Kidney (tissue), 13 donors: ENCODE measurements at regions not wholly inside any gene's neighbourhood (a gene's known extent, or its start where the extent isn't known, plus 50 kb on each side); places are given as distances from the start of the nearest gene placed in this dataset.

ENCODE experiments used
- DNase-seq, 5 donors: peaks; one replicate each; pipeline ENCODE4 v3.0.0-alpha.2; 2013 to 2020
- FAIRE-seq: peaks from 2 replicates; lab custom pipeline; 2012; peaks lifted over from hg19 to GRCh38; lab: Jason Lieb, UNC
- H3K27ac ChIP-seq, 2 donors: one replicate each; pipeline ENCODE4 v1.7.0; 2013; ENCODE audit warnings: low read depth in 2 of 2, low read length in 2 of 2, inconsistent platforms in 1 of 2
- H3K27me3 ChIP-seq: one replicate; pipeline ENCODE4 v1.7.1; 2013; ENCODE audit warnings: low read length, inconsistent platforms; ENCODE audit not compliant: control insufficient read depth, insufficient read depth
- H3K36me3 ChIP-seq, 3 donors: one replicate each; pipeline versions ENCODE4 v1.7.0 to v1.7.1; 2013; ENCODE audit warnings: low read length in 3 of 3, control low read depth in 1 of 3, inconsistent platforms in 1 of 3; ENCODE audit not compliant: insufficient read depth in 3 of 3, control insufficient read depth in 2 of 3
- H3K4me1 ChIP-seq, 3 donors: one replicate each; pipeline versions ENCODE4 v1.7.0 to v1.7.1; 2013; ENCODE audit warnings: low read length in 3 of 3, inconsistent platforms in 1 of 3, low read depth in 1 of 3; ENCODE audit not compliant: control insufficient read depth in 2 of 3, insufficient read depth in 2 of 3
- H3K4me3 ChIP-seq, 3 donors: one replicate each; pipeline versions ENCODE4 v1.7.0 to v1.8.1; 2013; ENCODE audit warnings: low read length in 3 of 3, control low read depth in 1 of 3, inconsistent platforms in 1 of 3
- H3K9ac ChIP-seq, 3 donors: one replicate each; pipeline versions ENCODE4 v1.7.0 to v1.7.1; 2013; ENCODE audit warnings: low read length in 3 of 3, control low read depth in 1 of 3, inconsistent platforms in 1 of 3
- H3K9me3 ChIP-seq, 3 donors: one replicate each; pipeline versions ENCODE4 v1.7.0 to v1.7.1; 2013; ENCODE audit warnings: low read length in 3 of 3, control low read depth in 1 of 3, inconsistent platforms in 1 of 3; ENCODE audit not compliant: control insufficient read depth in 2 of 3, insufficient read depth in 1 of 3
- CTCF ChIP-seq: IDR thresholded peaks from 3 replicates; pipeline ENCODE4 v1.5.1; 2012; ENCODE audit warnings: mild to moderate bottlenecking, moderate library complexity, borderline replicate concordance; ENCODE audit not compliant: insufficient read depth; ENCODE audit errors: extremely low read depth
- intact Hi-C: fragments of 100-400 bp; cut with DNase I; formaldehyde crosslinking; loops from one replicate; pipeline ENCODE4 v1.11.1; 2022
- donor health status: control.
- donor health status: control.
- donor health status: control.
- donor health status: control.
- donor health status: control.
- donor health status: DM: yes; HTN: yes; CAD: no.
- donor health status: Normal renal cell carcinoma (clear cell type).

GRCh38 chr9:1300941-1301340 lies 250.8 kb downstream of the DMRT2 start:
- Histone ChIP-seq H3K27me3 (no peaks in the 10 kb centered on the region), H3K4me1 (no peaks in the 10 kb centered on the region), H3K4me3 (no peak overlapping the region), H3K9me3 (no peaks in the 10 kb centered on the region), H3K9ac (no peak overlapping the region), H3K36me3 (no peaks in the 10 kb centered on the region), H3K27ac (no peak overlapping the region)
- TF ChIP-seq CTCF, result no peak
- FAIRE-seq (no peak), DNase-seq (no peak)
- intact Hi-C loops, result no loop called here

GRCh38 chr9:1303932-1304331 lies 253.8 kb downstream of the DMRT2 start:
- Histone ChIP-seq H3K9me3 (no peaks in the 10 kb centered on the region), H3K9ac (no peak overlapping the region), H3K27me3 (no peaks in the 10 kb centered on the region), H3K4me3 (no peak overlapping the region), H3K4me1 (no peaks in the 10 kb centered on the region), H3K27ac (no peak overlapping the region), H3K36me3 (no peaks in the 10 kb centered on the region)
- TF ChIP-seq CTCF, result no peak
- intact Hi-C loops, result no loop called here
- FAIRE-seq (no peak), DNase-seq (no peak)

- FAIRE-seq, result no peak
- DNase-seq, result no peak
- TF ChIP-seq CTCF, result no peak
Measured at GRCh38 chr9:1311462-1312042, 261.4 kb downstream of the DMRT2 start.

GRCh38 chr9:1319436-1319835 lies 269.3 kb downstream of the DMRT2 start:
- Histone ChIP-seq H3K27ac (no peak overlapping the region), H3K27me3 (no peaks in the 10 kb centered on the region), H3K9ac (no peak overlapping the region), H3K4me3 (no peak overlapping the region), H3K36me3 (no peaks in the 10 kb centered on the region), H3K9me3 (no peaks in the 10 kb centered on the region), H3K4me1 (no peaks in the 10 kb centered on the region)
- TF ChIP-seq CTCF, result no peak
- no peak for FAIRE-seq
- intact Hi-C loops, result no loop called here
- DNase-seq, result no peak

More at GRCh38 chr9:1311462-1312042, 261.4 kb downstream of the DMRT2 start:
- no peaks in the 10 kb centered on the region for H3K27me3 ChIP-seq
- H3K9ac ChIP-seq, result no peak overlapping the region
- H3K4me3 ChIP-seq, result no peak overlapping the region
- no peaks in the 10 kb centered on the region for H3K9me3 ChIP-seq
- H3K4me1 ChIP-seq, result no peaks in the 10 kb centered on the region
- H3K36me3 ChIP-seq, result no peaks in the 10 kb centered on the region
- intact Hi-C loops, result no loop called here
- no peak overlapping the region for H3K27ac ChIP-seq
